Pancreas (tissue), 10 donors: ENCODE measurements at regions not wholly inside any gene's neighbourhood (a gene's known extent, or its start where the extent isn't known, plus 50 kb on each side); places are given as distances from the start of the nearest gene placed in this dataset.
"Not testable (repeated sequence)": the region's sequence is repeated elsewhere in the genome, so short reads cannot be mapped to it uniquely, and the experiment has no call there.

Source experiments
- ATAC-seq, 4 donors: fragments of 200-7000 bp; cut with Tn5 transposase; one replicate each; pipeline versions ENCODE4 v1.8.0 to v1.9.1; 2020; ENCODE audit warnings: mild to moderate bottlenecking in 4 of 4, moderate library complexity in 4 of 4
- DNase-seq, 6 donors: peaks; one replicate each; pipeline ENCODE4 v3.0.0-alpha.2; 2020
- FAIRE-seq: peaks from 2 replicates; lab custom pipeline; 2012; peaks lifted over from hg19 to GRCh38; lab: Jason Lieb, UNC
- H3K27ac ChIP-seq, 4 donors: fragments of 200-600 bp; sonication (generic); 1 replicate in 3 of 4; 2 replicates in 1 of 4; pipeline versions ENCODE4 v1.5.0 to v1.8.0; 2020
- H3K27me3 ChIP-seq, 4 donors: fragments of 200-600 bp; one replicate each; pipeline ENCODE4 v1.8.0; 2021
- H3K36me3 ChIP-seq, 3 donors: fragments of 200-600 bp; sonication (generic) in 1 of 3; one replicate each; pipeline versions ENCODE4 v1.5.0 to v1.8.0; 2020 to 2021
- H3K4me1 ChIP-seq, 3 donors: fragments of 200-600 bp; one replicate each; pipeline ENCODE4 v1.8.0; 2021
- H3K4me3 ChIP-seq, 4 donors: fragments of 200-600 bp; sonication (generic) in 2 of 4; one replicate each; pipeline versions ENCODE4 v1.5.0 to v1.8.0; 2020 to 2021
- H3K9me3 ChIP-seq, 4 donors: fragments of 200-600 bp; one replicate each; pipeline ENCODE4 v1.8.0; 2021
- CTCF ChIP-seq, 4 donors: fragments of 200-600 bp; sonication (generic) in 3 of 4; IDR thresholded peaks; one replicate each; pipeline versions ENCODE4 v1.5.0 to v1.8.0; 2021; ENCODE audit warnings: antibody characterized with exemption in 4 of 4
- WGBS, 2 donors: extraction: QIAGEN DNeasy Blood & Tissue Kit; methylation state at CpG; one replicate each; pipeline ENCODE4 v1.1.7; 2013; 5-methylcytosine and 5-hydroxymethylcytosine counted together
- intact Hi-C, 3 donors: fragments of 100-400 bp; cut with DNase I; formaldehyde crosslinking; loops; one replicate each; pipeline versions ENCODE4 v1.11.1 to v1.14.2; 2022
- donor health status: healthy with polysubstance abuse.
- donor health status: DM: no; HTN: no; CAD: no; lungs with moderate emphysema.
- donor health status: DM: no; HTN: no; CAD: no.
- donor health status: control.
- donor health status: control.
- donor health status: Bipolar disorder and iron deficiency.
- donor health status: DM: yes; HTN: yes; CAD: no.
- donor health status: DM: no; HTN: no; CAD: no.
- donor health status: DM: no; HTN: no; CAD: no.
- donor health status: DM: yes; HTN: yes; CAD: no.

GRCh38 chr1:188825471-188825870, 1652.2 kb downstream of the BRINP3 start:
- intact Hi-C loops, result no loop called here
- no peak for FAIRE-seq
- ATAC-seq, result no peak

GRCh38 chr1:188826800-188827199, 1650.9 kb downstream of the BRINP3 start:
- Histone ChIP-seq H3K9me3 (no peaks in the 10 kb centered on the region), H3K4me1 (no peaks in the 10 kb centered on the region), H3K4me3 (no peak overlapping the region), H3K27ac (no peak overlapping the region), H3K36me3 (no peaks in the 10 kb centered on the region), H3K27me3 (no peaks in the 10 kb centered on the region)
- ATAC-seq (no peak), DNase-seq (no peak), FAIRE-seq (no peak)
- intact Hi-C loops, result no loop called here
- no peak for TF ChIP-seq CTCF (IDR thresholded peaks at IDR 0.05)

More at GRCh38 chr1:188825471-188825870, 1652.2 kb downstream of the BRINP3 start:
- H3K4me1 ChIP-seq, result no peaks in the 10 kb centered on the region
- WGBS, 2 donors, result 62 to 69% methylated on average over 2 of the region's 2 CpGs
- no peak overlapping the region for H3K4me3 ChIP-seq
- DNase-seq, result no peak
- H3K27ac ChIP-seq, result no peak overlapping the region
- no peaks in the 10 kb centered on the region for H3K9me3 ChIP-seq
- H3K36me3 ChIP-seq, result no peaks in the 10 kb centered on the region
- no peak for TF ChIP-seq CTCF (IDR thresholded peaks at IDR 0.05)
- no peaks in the 10 kb centered on the region for H3K27me3 ChIP-seq

- H3K27ac ChIP-seq, result no peak overlapping the region
- 49 to 65% methylated on average over 2 of the region's 2 CpGs for WGBS, 2 donors
- H3K9me3 ChIP-seq, result no peaks in the 10 kb centered on the region
- no peak overlapping the region for H3K4me3 ChIP-seq
- no peak for TF ChIP-seq CTCF (IDR thresholded peaks at IDR 0.05)
- peak; percentile 9 for FAIRE-seq
- ATAC-seq, result no peak
- intact Hi-C loops, result no loop called here
- H3K27me3 ChIP-seq, result no peaks in the 10 kb centered on the region
- no peak for DNase-seq
- H3K4me1 ChIP-seq, result no peaks in the 10 kb centered on the region
- H3K36me3 ChIP-seq, result no peaks in the 10 kb centered on the region
Measured at GRCh38 chr1:188827400-188827799, 1650.3 kb downstream of the BRINP3 start.

- H3K36me3 ChIP-seq, H3K27me3 ChIP-seq, H3K9me3 ChIP-seq, H3K4me1 ChIP-seq, H3K4me3 ChIP-seq, FAIRE-seq, intact Hi-C loops, ATAC-seq, H3K27ac ChIP-seq: not testable (repeated sequence)
- 91 to 97% methylated on average over 36 to 40 of the region's 40 CpGs for WGBS, 2 donors
- DNase-seq, result peak in 1 of 6 donors; percentile 70
Measured at GRCh38 chr1:188841111-188841696, 1636.5 kb downstream of the BRINP3 start.

- no peak overlapping the region for H3K4me3 ChIP-seq
- H3K36me3 ChIP-seq, result no peaks in the 10 kb centered on the region
- H3K9me3 ChIP-seq, result no peaks in the 10 kb centered on the region
- DNase-seq, result no peak
- whole genome bisulfite sequencing, 2 donors, result 80 to 88% methylated on average over 6 of the region's 6 CpGs
- H3K27me3 ChIP-seq, result no peaks in the 10 kb centered on the region
- no peaks in the 10 kb centered on the region for H3K4me1 ChIP-seq
- no peak for ATAC-seq
- FAIRE-seq, result no peak
- H3K27ac ChIP-seq, result no peak overlapping the region
- TF ChIP-seq CTCF (IDR thresholded peaks at IDR 0.05), result no peak
- intact Hi-C loops, result no loop called here
Measured at GRCh38 chr1:188846468-188846867, 1631.2 kb downstream of the BRINP3 start.
